ENCODE measurements at regions not wholly inside any gene's neighbourhood (a gene's known extent, or its start where the extent isn't known, plus 50 kb on each side); places are given as distances from the start of the nearest gene placed in this dataset.

- DNase-seq (ENCODE audit: low spot score), result no peak
- in situ Hi-C loops (cut with HindIII; ENCODE audit: low sequenced_read_pairs), result no loop called here
Observed at GRCh38 chr3:189531271-189531670, 99.9 kb upstream of the TP63 start.

- in situ Hi-C loops (cut with HindIII; ENCODE audit: low sequenced_read_pairs), result no loop called here
- DNase-seq (ENCODE audit: low spot score), result no peak
Observed at GRCh38 chr3:189534531-189534930, 96.7 kb upstream of the TP63 start.

- no peak for DNase-seq (ENCODE audit: low spot score)
- in situ Hi-C loops (cut with HindIII; ENCODE audit: low sequenced_read_pairs), result no loop called here
Observed at GRCh38 chr3:189537135-189537534, 94.1 kb upstream of the TP63 start.

- DNase-seq (ENCODE audit: low spot score), result no peak
- in situ Hi-C loops (cut with HindIII; ENCODE audit: low sequenced_read_pairs), result no loop called here
Observed at GRCh38 chr3:189547448-189547847, 83.7 kb upstream of the TP63 start.

GRCh38 chr3:189548053-189548452 is 83.1 kb upstream of the TP63 start:
- no peak for DNase-seq (ENCODE audit: low spot score)
- in situ Hi-C loops (cut with HindIII; ENCODE audit: low sequenced_read_pairs), result no loop called here

- no peak for DNase-seq (ENCODE audit: low spot score)
- in situ Hi-C loops (cut with HindIII; ENCODE audit: low sequenced_read_pairs), result no loop called here
Observed at GRCh38 chr3:189551007-189551406, 80.2 kb upstream of the TP63 start.

- no peak for DNase-seq (ENCODE audit: low spot score)
- in situ Hi-C loops (cut with HindIII; ENCODE audit: low sequenced_read_pairs), result no loop called here
Observed at GRCh38 chr3:189554868-189555557, 76.2 kb upstream of the TP63 start.

- DNase-seq (ENCODE audit: low spot score), result no peak
- in situ Hi-C loops (cut with HindIII; ENCODE audit: low sequenced_read_pairs), result no loop called here
Observed at GRCh38 chr3:189555558-189555881, 75.7 kb upstream of the TP63 start.

GRCh38 chr3:189557824-189558223 is 73.4 kb upstream of the TP63 start:
- in situ Hi-C loops (cut with HindIII; ENCODE audit: low sequenced_read_pairs), result no loop called here
- DNase-seq (ENCODE audit: low spot score), result no peak

- in situ Hi-C loops (cut with HindIII; ENCODE audit: low sequenced_read_pairs), result no loop called here
- DNase-seq (ENCODE audit: low spot score), result no peak
Observed at GRCh38 chr3:189561256-189561655, 69.9 kb upstream of the TP63 start.

GRCh38 chr3:189563853-189564563 is 67.2 kb upstream of the TP63 start:
- in situ Hi-C loops (cut with HindIII; ENCODE audit: low sequenced_read_pairs), result no loop called here
- DNase-seq (ENCODE audit: low spot score), result no peak

- DNase-seq (ENCODE audit: low spot score), result no peak
- in situ Hi-C loops (cut with HindIII; ENCODE audit: low sequenced_read_pairs), result no loop called here
Observed at GRCh38 chr3:189566550-189567130, 64.5 kb upstream of the TP63 start.

- DNase-seq (ENCODE audit: low spot score), result no peak
- in situ Hi-C loops (cut with HindIII; ENCODE audit: low sequenced_read_pairs), result no loop called here
Observed at GRCh38 chr3:189567322-189567721, 63.9 kb upstream of the TP63 start.

- in situ Hi-C loops (cut with HindIII; ENCODE audit: low sequenced_read_pairs), result no loop called here
Observed at GRCh38 chr3:189567766-189568420, 63.3 kb upstream of the TP63 start.

GRCh38 chr3:189568961-189569360 is 62.2 kb upstream of the TP63 start:
- DNase-seq (ENCODE audit: low spot score), result no peak
- in situ Hi-C loops (cut with HindIII; ENCODE audit: low sequenced_read_pairs), result no loop called here

More at GRCh38 chr3:189567766-189568420, 63.3 kb upstream of the TP63 start:
- no peak for DNase-seq (ENCODE audit: low spot score)

GRCh38 chr3:189569473-189569872 is 61.7 kb upstream of the TP63 start:
- DNase-seq (ENCODE audit: low spot score), result no peak
- in situ Hi-C loops (cut with HindIII; ENCODE audit: low sequenced_read_pairs), result no loop called here

GRCh38 chr3:189570916-189571315 is 60.3 kb upstream of the TP63 start:
- in situ Hi-C loops (cut with HindIII; ENCODE audit: low sequenced_read_pairs), result no loop called here
- no peak for DNase-seq (ENCODE audit: low spot score)

GRCh38 chr3:189572249-189572648 is 58.9 kb upstream of the TP63 start:
- no peak for DNase-seq (ENCODE audit: low spot score)
- in situ Hi-C loops (cut with HindIII; ENCODE audit: low sequenced_read_pairs), result no loop called here

- in situ Hi-C loops (cut with HindIII; ENCODE audit: low sequenced_read_pairs), result no loop called here
- no peak for DNase-seq (ENCODE audit: low spot score)
Observed at GRCh38 chr3:189573004-189573403, 58.2 kb upstream of the TP63 start.

GRCh38 chr3:189576486-189576885 is 54.7 kb upstream of the TP63 start:
- in situ Hi-C loops (cut with HindIII; ENCODE audit: low sequenced_read_pairs), result no loop called here

More at GRCh38 chr3:189576486-189576885, 54.7 kb upstream of the TP63 start:
- no peak for DNase-seq (ENCODE audit: low spot score)

Data from G401 (cell line).